ENCODE measurements at regions not wholly inside any gene's neighbourhood (a gene's known extent, or its start where the extent isn't known, plus 50 kb on each side); places are given as distances from the start of the nearest gene placed in this dataset.
"Not testable (repeated sequence)": the region's sequence is repeated elsewhere in the genome, so short reads cannot be mapped to it uniquely, and the experiment has no call there.

DNA sequence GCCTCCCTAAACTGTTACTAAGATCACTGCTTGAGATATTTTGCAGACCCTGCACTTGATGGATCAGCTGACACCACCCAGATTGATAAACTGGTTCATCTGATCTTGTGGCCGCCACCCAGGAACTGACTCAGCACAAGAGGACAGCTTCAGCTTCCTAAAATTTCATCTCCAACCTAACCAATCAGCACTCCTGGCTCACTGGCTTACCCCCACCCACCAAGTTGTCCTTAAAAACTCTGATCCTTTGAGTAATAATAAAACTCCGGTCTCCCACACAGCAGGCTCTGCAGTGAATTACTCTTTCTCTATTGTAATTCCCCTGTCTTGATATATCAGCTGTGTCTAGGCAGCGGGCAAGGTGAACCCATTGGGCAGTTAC, 174.8 kb downstream of the UTP18 start:
- DNase-seq (ENCODE audit: low read depth in 3 of 3), result no peak

DNA sequence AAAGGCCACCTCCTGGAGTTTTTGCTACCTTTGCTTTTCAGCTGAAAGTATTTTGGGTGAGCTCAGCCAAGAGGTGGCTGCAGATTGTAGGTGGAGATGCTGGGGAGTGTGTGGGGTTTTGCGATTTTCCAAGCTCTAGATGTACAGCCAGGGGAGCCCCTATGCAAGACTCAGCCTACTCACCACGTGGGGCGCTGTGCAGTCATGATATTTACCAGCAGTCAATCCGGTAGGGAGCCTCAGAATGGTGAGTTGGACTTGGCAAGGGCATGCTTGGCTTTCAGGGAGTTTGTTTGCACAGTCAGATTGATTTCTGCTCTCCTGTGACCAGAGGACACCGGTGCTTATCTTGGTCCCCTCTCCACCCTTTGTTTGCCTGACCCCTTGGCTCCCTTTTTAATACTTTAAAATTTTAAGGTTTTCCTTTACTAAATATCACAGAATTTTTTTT, 175.3 kb downstream of the UTP18 start:
- DNase-seq (ENCODE audit: low read depth in 3 of 3), result no peak

- DNase-seq (ENCODE audit: low read depth in 3 of 3), result no peak
Observed at GRCh38 chr17:51439395-51440229, 179.3 kb downstream of the UTP18 start.

DNA sequence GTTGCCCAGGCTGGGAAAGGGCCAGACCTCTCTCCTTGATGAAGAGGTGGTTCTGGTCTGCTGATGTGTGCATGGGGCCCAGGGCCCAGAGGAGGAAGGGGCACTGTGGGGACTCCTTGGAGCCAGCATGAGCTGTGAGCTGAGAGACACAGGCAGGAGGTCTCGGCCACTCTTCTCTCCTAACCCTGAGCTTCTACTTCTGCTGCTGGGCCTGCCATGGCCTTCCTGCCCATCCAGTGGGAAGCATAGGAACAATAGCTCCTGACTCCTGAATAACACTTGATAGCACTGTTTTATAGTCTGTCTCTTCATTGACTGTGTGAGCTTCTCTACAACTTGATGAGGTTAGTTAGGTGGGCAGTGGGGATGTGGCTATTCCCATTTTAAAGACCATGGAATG, 181.1 kb downstream of the UTP18 start:
- DNase-seq (ENCODE audit: low read depth in 3 of 3), result no peak

DNA sequence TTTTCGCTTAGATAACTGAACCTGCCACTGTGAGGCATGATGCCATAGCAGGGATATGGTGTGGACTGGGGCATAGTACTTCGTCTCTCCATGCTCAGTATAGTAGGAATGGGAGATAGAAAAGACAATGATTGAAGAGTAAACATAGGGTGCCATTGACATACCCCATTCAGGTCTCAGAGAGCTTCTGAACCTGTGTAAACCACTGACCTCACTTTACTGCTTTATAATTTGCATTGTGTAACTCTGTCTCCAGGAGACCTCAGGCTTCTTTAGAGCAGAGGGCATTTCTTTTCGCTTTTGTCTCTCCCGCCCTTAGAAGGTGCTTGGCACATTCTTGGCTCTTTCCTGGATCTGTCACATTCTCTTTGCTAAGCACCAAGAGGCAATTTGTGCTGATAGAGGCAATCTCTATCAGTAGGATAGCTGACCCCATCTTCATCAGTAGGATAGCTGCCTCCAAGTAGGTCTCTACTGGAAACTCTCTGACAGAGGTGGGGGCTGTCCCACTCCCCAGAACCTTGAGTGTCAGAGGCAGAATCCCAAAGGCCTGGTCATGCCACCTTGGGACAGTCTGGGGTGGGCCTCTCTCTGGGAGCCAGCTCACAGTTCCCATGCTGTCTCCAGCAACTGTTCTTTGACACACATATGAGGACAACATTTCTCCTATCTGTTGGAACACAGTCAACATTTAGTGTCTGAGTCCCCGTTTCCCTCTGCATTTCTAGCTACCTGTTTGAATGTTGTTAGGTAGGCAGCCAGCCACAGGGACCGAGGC, 181.9 kb downstream of the UTP18 start:
- DNase-seq (ENCODE audit: low read depth in 3 of 3), result no peak

DNA sequence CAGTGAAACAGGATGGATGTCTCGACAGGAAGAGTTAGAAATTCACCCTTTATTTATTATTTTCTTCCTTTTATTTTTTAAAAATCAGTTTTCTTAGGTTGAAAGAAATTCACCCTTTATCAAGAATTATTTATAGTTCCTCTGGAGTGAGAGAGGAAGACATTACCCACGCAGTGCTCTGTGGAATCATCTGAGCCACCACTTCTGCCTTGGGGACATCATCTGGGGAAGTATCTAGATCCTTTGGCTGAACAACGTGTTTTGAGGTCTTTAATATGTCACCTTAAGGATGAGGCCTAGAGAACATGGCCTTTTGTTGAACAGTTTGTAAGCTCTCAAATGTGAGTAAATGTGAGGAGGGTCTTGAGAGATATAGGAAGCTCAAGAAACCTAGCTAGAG, 183.3 kb downstream of the UTP18 start:
- DNase-seq (ENCODE audit: low read depth in 3 of 3), result no peak

- DNase-seq (ENCODE audit: low read depth in 3 of 3), result no peak
Observed at GRCh38 chr17:51445946-51446345, 185.6 kb downstream of the UTP18 start.

DNA sequence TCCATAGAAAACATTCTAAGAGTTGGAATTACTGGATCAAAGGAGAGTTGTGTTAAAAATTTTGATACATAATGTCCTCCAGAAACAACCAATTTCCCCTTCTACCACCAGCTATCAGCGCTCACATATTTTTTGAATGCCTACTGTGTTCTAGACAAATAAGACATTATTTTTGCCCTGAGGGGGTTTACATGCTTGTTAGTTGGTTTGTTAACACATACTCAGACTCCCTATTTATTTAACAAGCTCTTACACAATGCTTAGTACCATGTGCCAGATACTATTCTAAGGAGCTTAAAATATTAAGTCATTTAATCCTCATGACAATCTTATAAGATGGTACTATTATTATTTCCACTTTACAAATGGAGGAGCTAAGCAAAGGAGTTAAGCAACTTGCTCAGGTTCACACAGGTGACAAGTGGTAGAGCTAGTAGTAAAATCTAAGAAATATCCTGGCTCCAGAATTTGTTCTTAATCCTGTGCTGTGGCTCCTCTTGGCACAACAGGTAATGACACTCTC, 194.2 kb downstream of the UTP18 start:
- DNase-seq (ENCODE audit: low read depth in 3 of 3), result no peak

DNA sequence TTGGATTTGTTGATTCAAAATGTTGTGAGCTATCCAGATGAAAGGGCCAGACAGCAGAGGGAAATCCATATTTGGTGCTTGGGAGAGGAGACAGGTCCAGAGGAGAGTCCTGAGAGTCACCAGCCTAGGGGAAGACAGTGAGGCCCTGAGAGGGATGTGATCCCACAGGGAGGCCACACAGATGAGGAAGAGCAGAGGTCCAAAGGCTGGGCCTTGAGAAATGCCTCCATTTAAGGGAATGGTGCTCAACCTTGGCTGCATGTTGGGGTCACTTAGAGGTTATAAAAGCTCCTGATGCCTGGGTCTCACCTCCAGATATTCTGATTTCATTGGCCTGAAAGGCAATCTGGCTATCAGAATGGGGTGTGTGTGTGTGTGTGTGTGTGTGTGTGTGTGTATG, 194.9 kb downstream of the UTP18 start:
- no peak for DNase-seq (ENCODE audit: low read depth in 3 of 3)

DNA sequence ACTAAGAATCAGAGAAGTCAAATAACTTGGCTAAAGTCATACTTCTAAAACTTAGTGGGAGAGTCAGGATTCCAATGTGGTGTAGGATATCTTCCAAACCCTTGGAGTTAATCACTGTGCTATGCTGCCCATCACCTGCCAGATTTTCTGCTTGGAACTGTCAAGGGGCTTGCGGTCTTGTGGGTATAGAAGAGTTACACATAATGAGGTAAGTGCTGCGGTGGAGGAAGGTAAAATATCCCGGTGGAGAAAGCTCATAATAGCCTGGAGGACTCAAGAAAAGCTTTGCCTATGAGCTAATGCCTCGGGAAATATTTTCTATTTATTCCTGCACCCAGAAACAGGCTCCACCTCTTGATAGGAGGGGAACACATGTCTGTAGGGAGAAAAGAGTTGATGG, 195.6 kb downstream of the UTP18 start:
- no peak for DNase-seq (ENCODE audit: low read depth in 3 of 3)

GRCh38 chr17:51456942-51457341, 196.6 kb downstream of the UTP18 start:
- no peak for DNase-seq (ENCODE audit: low read depth in 3 of 3)

- peak; percentile 4 to 48 (median 8) for DNase-seq (ENCODE audit: low read depth in 3 of 3)
Observed at GRCh38 chr17:51461578-51462004, 201.2 kb downstream of the UTP18 start.

- no peak for DNase-seq (ENCODE audit: low read depth in 3 of 3)
Observed at GRCh38 chr17:51463353-51463752, 203.0 kb downstream of the UTP18 start.

DNA sequence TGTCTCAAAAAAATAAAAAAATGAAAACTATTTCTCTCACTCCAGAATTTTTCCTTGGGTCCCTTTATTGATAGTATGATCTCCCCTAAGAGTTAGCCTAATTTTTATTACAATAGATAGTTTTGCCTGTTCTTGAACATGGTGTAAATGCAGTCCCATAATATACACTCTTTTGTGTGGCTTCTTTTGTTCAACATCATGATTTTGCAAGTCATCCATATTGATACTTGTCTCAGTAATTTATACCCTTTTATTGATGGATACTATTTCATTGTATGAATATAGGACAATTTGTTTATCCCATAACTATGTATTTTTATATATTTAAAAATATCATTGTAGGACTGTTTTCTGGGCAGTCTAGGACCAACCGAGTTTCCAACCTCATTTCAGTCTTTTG, 207.0 kb downstream of the UTP18 start:
- DNase-seq (ENCODE audit: low read depth in 3 of 3), result no peak

- DNase-seq (ENCODE audit: low read depth in 3 of 3), result no peak
Observed at GRCh38 chr17:51472670-51473205, 212.4 kb downstream of the UTP18 start.

DNA sequence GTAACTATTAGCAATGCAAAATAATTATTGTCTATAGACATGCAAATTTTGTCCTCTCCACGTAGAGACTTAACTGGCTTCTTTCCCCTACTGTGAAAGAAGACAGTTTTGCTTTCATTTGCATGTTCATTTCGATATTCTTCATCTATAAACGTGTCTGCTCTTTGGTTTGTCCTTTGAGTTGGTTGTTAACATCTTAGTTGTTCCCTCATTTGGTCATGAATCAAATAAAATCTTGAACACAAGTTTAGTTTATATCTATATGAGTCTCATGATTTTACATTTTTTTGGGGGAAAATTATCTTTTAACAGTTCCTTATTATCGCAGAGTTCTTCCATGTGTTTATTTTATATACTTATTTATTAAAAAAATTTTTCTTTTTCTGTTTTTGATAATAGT, 214.4 kb downstream of the UTP18 start:
- DNase-seq (ENCODE audit: low read depth in 3 of 3), result no peak

GRCh38 chr17:51475730-51476129, 215.4 kb downstream of the UTP18 start:
- DNase-seq (ENCODE audit: low read depth in 3 of 3), result no peak

- DNase-seq (ENCODE audit: low read depth in 3 of 3), result no peak
Observed at GRCh38 chr17:51479303-51479702, 219.0 kb downstream of the UTP18 start.

DNA sequence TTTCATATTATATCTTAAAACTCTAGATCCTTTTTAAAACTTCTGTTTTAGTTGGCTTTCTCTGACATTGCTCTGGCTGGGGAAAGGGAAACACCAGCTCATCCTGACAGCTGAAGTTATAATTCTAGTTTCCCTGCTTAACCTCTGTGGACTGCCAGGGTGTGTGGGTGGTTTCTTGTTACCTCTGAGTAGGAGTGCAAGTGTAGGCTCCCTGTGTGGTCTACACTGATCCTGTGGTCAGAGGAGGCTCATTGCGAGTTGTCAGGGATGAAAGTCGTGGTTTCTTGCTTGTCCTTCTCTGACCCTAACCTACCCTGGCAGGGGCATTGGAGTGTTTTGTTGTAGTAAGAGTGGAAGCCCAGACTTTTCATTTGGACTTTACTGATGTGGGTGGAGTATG, 221.0 kb downstream of the UTP18 start:
- no peak for DNase-seq (ENCODE audit: low read depth in 3 of 3)

- DNase-seq (ENCODE audit: low read depth in 3 of 3), result not testable (repeated sequence)
Observed at GRCh38 chr17:51482248-51482647, 221.9 kb downstream of the UTP18 start.

- DNase-seq (ENCODE audit: low read depth in 3 of 3), result no peak
Observed at GRCh38 chr17:51486091-51486490, 225.7 kb downstream of the UTP18 start.

- DNase-seq (ENCODE audit: low read depth in 3 of 3), result no peak
Observed at GRCh38 chr17:51486885-51487520, 226.7 kb downstream of the UTP18 start.
